Upper lobe of left lung (tissue), 4 donors: ENCODE measurements at regions not wholly inside any gene's neighbourhood (a gene's known extent, or its start where the extent isn't known, plus 50 kb on each side); places are given as distances from the start of the nearest gene placed in this dataset.

Experiments used
- EP300 ChIP-seq, 4 donors: sonication (generic); formaldehyde crosslinking; IDR thresholded peaks; one replicate each; pipeline ENCODE4 v1.5.1; 2017; ENCODE audit warnings: antibody characterized with exemption in 4 of 4, control low read depth in 2 of 4
- POLR2A ChIP-seq, 4 donors: fragments of 450-650 bp; IDR thresholded peaks; one replicate each; pipeline ENCODE4 v1.5.1; 2016 to 2017; ENCODE audit warnings: antibody characterized with exemption in 4 of 4, mild to moderate bottlenecking in 2 of 4
- POLR2AphosphoS5 ChIP-seq, 2 donors: sonication (generic); formaldehyde crosslinking; IDR thresholded peaks; one replicate each; pipeline ENCODE4 v1.5.1; 2017; ENCODE audit warnings: antibody characterized with exemption in 2 of 2

DNA sequence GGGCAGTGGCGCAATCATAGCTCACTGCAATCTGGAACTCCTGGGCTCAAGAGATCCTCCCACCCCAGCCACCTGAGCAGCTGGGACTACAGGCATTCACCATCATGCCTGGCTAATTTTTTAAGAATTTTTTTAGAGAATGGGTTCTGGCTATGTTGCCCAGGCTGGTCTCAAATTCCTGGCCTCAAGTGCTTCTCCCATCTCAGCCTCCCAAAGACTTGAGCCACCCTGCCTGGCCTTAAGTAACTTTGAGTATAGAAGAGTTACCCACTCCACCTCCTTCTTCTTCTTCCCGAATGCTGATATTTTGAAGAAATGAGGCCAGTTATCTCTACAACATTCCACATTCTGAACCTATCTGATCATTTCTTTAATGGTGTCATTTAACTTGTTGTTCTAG is 72.4 kb upstream of the WWC2 start:
- no peak for TF ChIP-seq POLR2A (IDR thresholded peaks at IDR 0.05)
- no peak for TF ChIP-seq POLR2AphosphoS5 (IDR thresholded peaks at IDR 0.05)
- no peak for TF ChIP-seq EP300 (IDR thresholded peaks at IDR 0.05)
